ENCODE measurements at regions not wholly inside any gene's neighbourhood (a gene's known extent, or its start where the extent isn't known, plus 50 kb on each side); places are given as distances from the start of the nearest gene placed in this dataset.

GRCh38 chr21:35607406-35607805, 452.9 kb downstream of the SETD4 start:
- no peak for TF ChIP-seq CTCF (conservative IDR thresholded peaks at IDR 0.05; ENCODE audit: low read length)
- no peak for TF ChIP-seq EZH2phosphoT487 (IDR thresholded peaks at IDR 0.05; ENCODE audit: borderline replicate concordance)
